ENCODE measurements at regions not wholly inside any gene's neighbourhood (a gene's known extent, or its start where the extent isn't known, plus 50 kb on each side); places are given as distances from the start of the nearest gene placed in this dataset.

DNA sequence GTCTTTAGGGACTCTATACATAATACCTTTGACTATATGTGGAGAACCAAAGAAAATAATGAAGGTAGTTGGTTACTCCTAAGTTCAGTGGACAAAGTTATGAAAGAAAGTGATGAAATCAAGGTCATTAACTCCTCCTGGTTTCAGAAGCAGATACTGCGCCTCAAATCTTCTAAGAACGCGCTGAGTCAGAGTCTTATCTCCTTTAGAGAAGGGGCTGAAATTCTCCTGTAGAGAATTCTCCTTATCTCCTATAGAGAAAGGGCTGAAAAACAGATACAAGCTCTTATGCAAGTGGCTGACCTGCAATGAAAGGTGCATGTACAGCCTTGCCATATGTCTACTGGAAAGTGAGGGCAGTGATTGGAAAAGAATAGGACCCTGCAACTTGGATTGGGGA lies 824.2 kb downstream of the NSUN3 start:
- no peaks in the 10 kb centered on the region for H3K9me3 ChIP-seq
- DNase-seq, result no peak
- no peaks in the 10 kb centered on the region for H3K27me3 ChIP-seq
- no peak overlapping the region for H3K4me3 ChIP-seq (ENCODE audit: low read depth, low read length)
- no peaks in the 10 kb centered on the region; the same call in 1 of the 2 replicates for H3K4me1 ChIP-seq
- TF ChIP-seq CTCF (IDR thresholded peaks at IDR 0.05; ENCODE audit: low read depth, low read length), result no peak
- no peaks in the 10 kb centered on the region for H3K36me3 ChIP-seq

DNA sequence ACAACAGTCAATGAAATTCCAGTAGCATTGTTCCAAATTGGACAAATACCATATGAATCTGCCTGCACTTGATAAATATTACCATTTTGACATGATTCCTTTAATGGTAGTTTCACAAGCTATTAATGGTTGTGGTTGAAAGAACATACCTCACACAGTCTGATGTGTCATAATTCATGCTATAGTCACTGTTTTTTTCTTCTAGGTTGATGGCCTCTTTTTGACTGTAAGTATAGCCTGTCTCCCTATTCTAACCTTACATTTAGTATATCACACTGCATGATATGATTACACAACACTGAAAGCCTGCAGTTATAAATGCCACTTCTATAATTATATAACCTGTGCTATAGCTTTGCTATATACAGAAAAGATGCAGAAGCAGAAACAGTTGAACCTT lies 834.1 kb downstream of the NSUN3 start:
- H3K36me3 ChIP-seq, result no peaks in the 10 kb centered on the region
- no peak for TF ChIP-seq CTCF (IDR thresholded peaks at IDR 0.05; ENCODE audit: low read depth, low read length)
- H3K9me3 ChIP-seq, result no peaks in the 10 kb centered on the region
- H3K27me3 ChIP-seq, result no peaks in the 10 kb centered on the region
- DNase-seq, result no peak
- H3K4me1 ChIP-seq, result peaks cover 2% of the 10 kb centered on the region; the same call in 1 of the 2 replicates
- H3K4me3 ChIP-seq (ENCODE audit: low read depth, low read length), result no peak overlapping the region

- no peak for DNase-seq
- Histone ChIP-seq H3K27me3 (no peaks in the 10 kb centered on the region; the same call in 1 of the 2 replicates), H3K36me3 (no peaks in the 10 kb centered on the region), H3K4me3 (ENCODE audit: low read depth, low read length) (no peak overlapping the region), H3K9me3 (no peaks in the 10 kb centered on the region), H3K4me1 (no peaks in the 10 kb centered on the region)
- no peak for TF ChIP-seq CTCF (IDR thresholded peaks at IDR 0.05; ENCODE audit: low read depth, low read length)
These were observed 841.4 kb downstream of the NSUN3 start for GRCh38 chr3:94904156-94904674.

GRCh38 chr3:94909726-94910125 lies 846.9 kb downstream of the NSUN3 start:
- no peak for TF ChIP-seq CTCF (IDR thresholded peaks at IDR 0.05; ENCODE audit: low read depth, low read length)
- no peak for DNase-seq
- H3K27me3 ChIP-seq, result no peaks in the 10 kb centered on the region
- no peaks in the 10 kb centered on the region for H3K9me3 ChIP-seq
- H3K4me3 ChIP-seq (ENCODE audit: low read depth, low read length), result no peak overlapping the region
- no peaks in the 10 kb centered on the region for H3K4me1 ChIP-seq
- H3K36me3 ChIP-seq, result no peaks in the 10 kb centered on the region

- TF ChIP-seq CTCF (IDR thresholded peaks at IDR 0.05; ENCODE audit: low read depth, low read length), result no peak
- Histone ChIP-seq H3K4me1 (no peaks in the 10 kb centered on the region), H3K9me3 (no peaks in the 10 kb centered on the region), H3K27me3 (no peaks in the 10 kb centered on the region), H3K4me3 (ENCODE audit: low read depth, low read length) (no peak overlapping the region), H3K36me3 (no peaks in the 10 kb centered on the region)
- DNase-seq, result no peak
These were observed 849.8 kb downstream of the NSUN3 start for GRCh38 chr3:94912656-94913055.

- Histone ChIP-seq H3K36me3 (no peaks in the 10 kb centered on the region), H3K4me3 (ENCODE audit: low read depth, low read length) (no peak overlapping the region), H3K4me1 (no peaks in the 10 kb centered on the region), H3K27me3 (no peaks in the 10 kb centered on the region), H3K9me3 (no peaks in the 10 kb centered on the region)
- no peak for DNase-seq
- no peak for TF ChIP-seq CTCF (IDR thresholded peaks at IDR 0.05; ENCODE audit: low read depth, low read length)
These were observed 864.3 kb downstream of the NSUN3 start for GRCh38 chr3:94927175-94927574.
